ENCODE measurements at regions not wholly inside any gene's neighbourhood (a gene's known extent, or its start where the extent isn't known, plus 50 kb on each side); places are given as distances from the start of the nearest gene placed in this dataset.

- Mint-ChIP-seq H3K27me3 (no peaks in the 10 kb centered on the region), H3K4me3 (no peak overlapping the region), H3K4me1 (ENCODE audit: low read depth) (no peaks in the 10 kb centered on the region), H3K36me3 (ENCODE audit: low read depth) (no peaks in the 10 kb centered on the region), H3K27ac (no peak overlapping the region), H3K9me3 (no peaks in the 10 kb centered on the region)
- H3K4me1 ChIP-seq (ENCODE audit: insufficient read depth, low read length) = no peaks in the 10 kb centered on the region
- H3K27me3 ChIP-seq (ENCODE audit: control insufficient read depth in 1 of 2, insufficient read depth in 2 of 2, low read length in 2 of 2) = no peaks in the 10 kb centered on the region
- DNase-seq = no peak
- ATAC-seq (ENCODE audit: poor library complexity) = no peak
- TF ChIP-seq, protein P1, sequence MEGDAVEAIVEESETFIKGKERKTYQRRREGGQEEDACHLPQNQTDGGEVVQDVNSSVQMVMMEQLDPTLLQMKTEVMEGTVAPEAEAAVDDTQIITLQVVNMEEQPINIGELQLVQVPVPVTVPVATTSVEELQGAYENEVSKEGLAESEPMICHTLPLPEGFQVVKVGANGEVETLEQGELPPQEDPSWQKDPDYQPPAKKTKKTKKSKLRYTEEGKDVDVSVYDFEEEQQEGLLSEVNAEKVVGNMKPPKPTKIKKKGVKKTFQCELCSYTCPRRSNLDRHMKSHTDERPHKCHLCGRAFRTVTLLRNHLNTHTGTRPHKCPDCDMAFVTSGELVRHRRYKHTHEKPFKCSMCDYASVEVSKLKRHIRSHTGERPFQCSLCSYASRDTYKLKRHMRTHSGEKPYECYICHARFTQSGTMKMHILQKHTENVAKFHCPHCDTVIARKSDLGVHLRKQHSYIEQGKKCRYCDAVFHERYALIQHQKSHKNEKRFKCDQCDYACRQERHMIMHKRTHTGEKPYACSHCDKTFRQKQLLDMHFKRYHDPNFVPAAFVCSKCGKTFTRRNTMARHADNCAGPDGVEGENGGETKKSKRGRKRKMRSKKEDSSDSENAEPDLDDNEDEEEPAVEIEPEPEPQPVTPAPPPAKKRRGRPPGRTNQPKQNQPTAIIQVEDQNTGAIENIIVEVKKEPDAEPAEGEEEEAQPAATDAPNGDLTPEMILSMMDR (IDR thresholded peaks at IDR 0.05) = no peak
- no peak overlapping the region for H3K27ac ChIP-seq (ENCODE audit: low read depth in 1 of 2, low read length in 2 of 2)
- intact Hi-C loops (cut with DNase I, micrococcal nuclease) = no loop called here
- H3K4me3 ChIP-seq (ENCODE audit: low read length) = no peak overlapping the region
- POLR2A ChIA-PET = no interaction called here
- H3K36me3 ChIP-seq (ENCODE audit: insufficient read depth, low read length) = no peaks in the 10 kb centered on the region
- CTCF ChIA-PET = no interaction called here
- no peaks in the 10 kb centered on the region for H3K9me3 ChIP-seq (ENCODE audit: control insufficient read depth in 1 of 2, insufficient read depth in 1 of 2, low read length in 2 of 2)
Observed at GRCh38 chr6:133587546-133588160, 301.3 kb upstream of the TCF21 start.

GRCh38 chr6:133590196-133590595 is 298.7 kb upstream of the TCF21 start:
- TF ChIP-seq, protein P1 (IDR thresholded peaks at IDR 0.05) = no peak
- DNase-seq (no peak), ATAC-seq (ENCODE audit: poor library complexity) (no peak)
- Histone ChIP-seq H3K36me3 (ENCODE audit: insufficient read depth, low read length) (no peaks in the 10 kb centered on the region), H3K27me3 (ENCODE audit: control insufficient read depth in 1 of 2, insufficient read depth in 2 of 2, low read length in 2 of 2) (no peaks in the 10 kb centered on the region), H3K27ac (ENCODE audit: low read depth in 1 of 2, low read length in 2 of 2) (no peak overlapping the region), H3K4me1 (ENCODE audit: insufficient read depth, low read length) (no peaks in the 10 kb centered on the region), H3K9me3 (ENCODE audit: control insufficient read depth in 1 of 2, insufficient read depth in 1 of 2, low read length in 2 of 2) (no peaks in the 10 kb centered on the region), H3K4me3 (ENCODE audit: low read length) (no peak overlapping the region)
- intact Hi-C loops (cut with DNase I, micrococcal nuclease) = no loop called here
- Mint-ChIP-seq H3K4me3 (no peak overlapping the region), H3K4me1 (ENCODE audit: low read depth) (no peaks in the 10 kb centered on the region), H3K27ac (no peak overlapping the region), H3K27me3 (no peaks in the 10 kb centered on the region), H3K9me3 (no peaks in the 10 kb centered on the region), H3K36me3 (ENCODE audit: low read depth) (no peaks in the 10 kb centered on the region)
- CTCF ChIA-PET = no interaction called here
- POLR2A ChIA-PET = no interaction called here

GRCh38 chr6:133590814-133591213 is 298.1 kb upstream of the TCF21 start:
- no peak overlapping the region for H3K27ac ChIP-seq (ENCODE audit: low read depth in 1 of 2, low read length in 2 of 2)
- no peaks in the 10 kb centered on the region for H3K27me3 ChIP-seq (ENCODE audit: control insufficient read depth in 1 of 2, insufficient read depth in 2 of 2, low read length in 2 of 2)
- POLR2A ChIA-PET = no interaction called here
- H3K4me3 ChIP-seq (ENCODE audit: low read length) = no peak overlapping the region
- ATAC-seq (ENCODE audit: poor library complexity) (no peak), DNase-seq (no peak)
- Mint-ChIP-seq H3K36me3 (ENCODE audit: low read depth) (no peaks in the 10 kb centered on the region), H3K27ac (no peak overlapping the region), H3K27me3 (no peaks in the 10 kb centered on the region), H3K4me1 (ENCODE audit: low read depth) (no peaks in the 10 kb centered on the region), H3K9me3 (no peaks in the 10 kb centered on the region), H3K4me3 (no peak overlapping the region)
- CTCF ChIA-PET = no interaction called here
- TF ChIP-seq, protein P1 (IDR thresholded peaks at IDR 0.05) = no peak
- no peaks in the 10 kb centered on the region for H3K9me3 ChIP-seq (ENCODE audit: control insufficient read depth in 1 of 2, insufficient read depth in 1 of 2, low read length in 2 of 2)
- intact Hi-C loops (cut with DNase I, micrococcal nuclease) = no loop called here
- no peaks in the 10 kb centered on the region for H3K4me1 ChIP-seq (ENCODE audit: insufficient read depth, low read length)
- H3K36me3 ChIP-seq (ENCODE audit: insufficient read depth, low read length) = no peaks in the 10 kb centered on the region
